IPS-18c (cell line): ENCODE measurements at regions not wholly inside any gene's neighbourhood (a gene's known extent, or its start where the extent isn't known, plus 50 kb on each side); places are given as distances from the start of the nearest gene placed in this dataset.
"Not testable (repeated sequence)": the region's sequence is repeated elsewhere in the genome, so short reads cannot be mapped to it uniquely, and the experiment has no call there.

Experiments
- H3K4me3 ChIP-seq: 2 replicates; pipeline ENCODE4 v1.7.0; 2013; ENCODE audit warnings: low read depth, mild to moderate bottlenecking, low read length, moderate library complexity; ENCODE audit not compliant: insufficient read depth
- H3K9me3 ChIP-seq: one replicate; pipeline ENCODE4 v1.6.1; 2013; ENCODE audit warnings: mild to moderate bottlenecking, low read length, moderate library complexity; ENCODE audit not compliant: control insufficient read depth, insufficient read depth

GRCh38 chr9:90489066-90489465, 153.6 kb downstream of the DIRAS2 start:
- no peaks in the 10 kb centered on the region for H3K9me3 ChIP-seq
- no peak overlapping the region for H3K4me3 ChIP-seq

GRCh38 chr9:90499761-90500160, 142.9 kb downstream of the DIRAS2 start:
- Histone ChIP-seq H3K9me3 (no peaks in the 10 kb centered on the region), H3K4me3 (no peak overlapping the region)

DNA sequence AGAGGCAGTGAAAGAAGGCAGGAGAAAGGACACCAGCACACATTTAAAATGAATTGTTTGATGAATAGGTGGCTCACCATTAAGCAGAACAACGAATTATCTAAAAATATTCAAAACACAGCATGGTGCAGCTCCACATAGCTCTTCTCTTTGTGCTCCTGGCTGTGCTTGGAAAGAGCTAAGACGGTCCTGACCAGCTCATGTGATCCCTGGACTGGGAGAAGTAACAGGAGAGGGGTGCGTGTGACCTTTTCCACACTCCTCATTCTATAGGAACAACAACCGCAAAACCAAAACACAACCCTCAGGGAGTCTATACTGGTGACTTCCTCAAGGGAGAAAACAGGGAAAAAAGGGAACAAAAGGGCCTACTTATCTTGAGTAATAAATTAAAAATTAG, 140.5 kb downstream of the DIRAS2 start:
- Histone ChIP-seq H3K9me3 (no peaks in the 10 kb centered on the region), H3K4me3 (no peak overlapping the region)

GRCh38 chr9:90504486-90504885, 138.1 kb downstream of the DIRAS2 start:
- Histone ChIP-seq H3K9me3 (no peaks in the 10 kb centered on the region), H3K4me3 (no peak overlapping the region)

GRCh38 chr9:90505695-90506094, 136.9 kb downstream of the DIRAS2 start:
- H3K4me3 ChIP-seq = no peak overlapping the region

GRCh38 chr9:90506402-90506801, 136.2 kb downstream of the DIRAS2 start:
- H3K4me3 ChIP-seq, H3K9me3 ChIP-seq: not testable (repeated sequence)

More at GRCh38 chr9:90505695-90506094, 136.9 kb downstream of the DIRAS2 start:
- H3K9me3 ChIP-seq = no peaks in the 10 kb centered on the region

- H3K9me3 ChIP-seq = no peaks in the 10 kb centered on the region
These were observed 135.0 kb downstream of the DIRAS2 start for GRCh38 chr9:90507621-90508020.

DNA sequence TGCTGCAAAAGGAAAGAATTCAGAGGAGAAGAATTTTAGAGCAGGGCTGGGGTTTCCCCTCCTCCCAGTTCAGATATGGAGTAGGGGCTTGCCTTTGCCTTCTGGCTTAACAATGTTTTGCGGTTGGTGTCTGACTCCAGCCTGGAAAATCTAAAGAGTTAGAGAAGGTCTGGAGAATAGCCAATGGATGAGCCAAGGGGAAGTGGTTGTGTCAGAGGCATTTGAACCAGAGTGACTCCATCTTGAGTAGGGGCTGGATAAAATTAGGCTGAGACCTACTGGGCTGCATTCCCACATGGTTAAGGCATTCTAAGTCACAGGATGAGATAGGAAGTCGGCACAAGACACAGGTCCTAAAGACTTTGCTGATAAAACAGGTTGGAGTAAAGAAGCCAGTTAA, 133.7 kb downstream of the DIRAS2 start:
- H3K4me3 ChIP-seq = no peak overlapping the region
- H3K9me3 ChIP-seq = no peaks in the 10 kb centered on the region

More at GRCh38 chr9:90507621-90508020, 135.0 kb downstream of the DIRAS2 start:
- no peak overlapping the region for H3K4me3 ChIP-seq

DNA sequence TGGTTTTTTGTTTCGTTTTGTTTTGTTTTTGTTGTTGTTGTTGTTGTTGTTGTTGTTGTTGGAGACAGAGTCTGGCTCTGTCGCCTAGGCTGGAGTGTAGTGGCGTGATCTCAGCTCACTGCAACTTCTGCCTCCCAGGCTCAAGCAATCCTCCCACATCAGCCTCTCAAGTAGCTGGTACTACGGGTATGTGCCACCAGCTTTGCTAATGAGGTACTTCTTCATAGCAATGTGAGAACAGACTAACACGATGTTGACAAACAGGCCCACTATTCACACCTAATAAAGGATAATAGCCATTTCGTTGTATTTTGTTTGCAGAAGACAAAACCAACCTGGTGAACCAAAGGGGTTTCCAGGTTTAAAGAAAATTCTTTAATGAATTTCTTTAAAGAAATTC, 130.9 kb downstream of the DIRAS2 start:
- Histone ChIP-seq H3K4me3 (no peak overlapping the region), H3K9me3 (no peaks in the 10 kb centered on the region)

DNA sequence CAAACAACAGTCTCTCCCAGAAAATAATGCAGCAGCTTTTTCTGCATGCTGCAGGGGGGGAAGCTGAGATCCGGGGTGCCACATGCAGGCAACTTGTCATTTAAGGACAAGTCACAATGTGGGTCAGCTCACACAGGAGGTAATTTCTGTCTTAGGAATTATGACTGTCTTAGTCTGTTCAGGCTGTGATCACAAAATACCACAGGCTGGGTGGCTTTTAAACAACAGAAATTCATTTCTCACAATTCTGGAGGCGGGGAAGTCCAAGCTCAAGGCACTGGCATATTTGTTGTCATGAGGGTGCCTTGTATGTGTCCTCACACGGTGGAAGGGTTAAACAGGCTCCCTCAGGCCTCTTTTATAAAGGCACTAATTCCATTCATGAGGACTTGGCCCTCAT, 127.7 kb downstream of the DIRAS2 start:
- Histone ChIP-seq H3K9me3 (no peaks in the 10 kb centered on the region), H3K4me3 (no peak overlapping the region)

DNA sequence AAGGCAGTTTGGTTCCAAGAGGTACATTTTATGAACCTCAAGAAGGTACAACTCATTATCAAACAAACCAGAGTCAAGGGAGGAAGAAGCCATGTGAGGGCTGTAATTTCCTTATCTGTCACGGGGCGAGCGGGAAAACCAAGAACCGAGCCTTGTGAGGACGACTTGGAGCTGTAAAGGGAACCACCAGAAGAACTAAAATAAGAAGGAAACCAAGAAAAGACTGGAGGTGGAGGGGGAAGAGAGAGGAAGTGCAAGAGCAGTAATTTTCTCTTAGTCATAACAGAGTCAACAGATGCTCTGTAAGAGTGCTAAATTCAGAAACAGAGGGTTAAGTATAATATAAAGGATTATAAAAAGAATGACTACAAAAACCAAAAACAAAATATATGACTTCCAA, 127.1 kb downstream of the DIRAS2 start:
- H3K9me3 ChIP-seq = no peaks in the 10 kb centered on the region
- no peak overlapping the region for H3K4me3 ChIP-seq

- Histone ChIP-seq H3K9me3 (no peaks in the 10 kb centered on the region), H3K4me3 (no peak overlapping the region)
These were observed 125.5 kb downstream of the DIRAS2 start for GRCh38 chr9:90517103-90517502.

GRCh38 chr9:90521811-90522570, 120.6 kb downstream of the DIRAS2 start:
- Histone ChIP-seq H3K9me3 (peaks cover 4% of the 10 kb centered on the region), H3K4me3 (no peak overlapping the region)

GRCh38 chr9:90523958-90524357, 118.7 kb downstream of the DIRAS2 start:
- H3K9me3 ChIP-seq = peaks cover 4% of the 10 kb centered on the region
- H3K4me3 ChIP-seq = no peak overlapping the region

DNA sequence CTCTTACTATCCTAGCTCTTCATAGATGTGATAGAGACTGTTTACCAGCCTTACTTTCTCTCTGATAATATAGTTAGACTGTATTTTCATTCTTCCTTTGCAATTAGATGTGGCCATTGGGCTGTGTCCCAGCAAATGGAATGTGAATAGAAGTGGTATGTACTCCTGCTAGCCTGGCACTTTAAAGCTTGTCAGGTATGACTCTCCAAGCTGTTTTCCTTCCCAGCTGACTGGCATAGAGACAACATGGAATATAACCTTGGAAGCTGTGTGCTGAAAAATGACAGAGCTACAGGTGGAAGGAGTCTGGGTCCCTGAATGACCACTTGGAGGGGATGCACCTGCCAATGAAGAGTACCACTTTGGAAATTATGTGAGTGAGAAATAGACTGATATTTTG, 116.2 kb downstream of the DIRAS2 start:
- Histone ChIP-seq H3K9me3 (peaks cover 4% of the 10 kb centered on the region), H3K4me3 (no peak overlapping the region)

- H3K4me3 ChIP-seq = not testable (repeated sequence)
These were observed 106.5 kb downstream of the DIRAS2 start for GRCh38 chr9:90536094-90536493.

GRCh38 chr9:90538566-90538965, 104.1 kb downstream of the DIRAS2 start:
- no peaks in the 10 kb centered on the region for H3K9me3 ChIP-seq
- no peak overlapping the region for H3K4me3 ChIP-seq

More at GRCh38 chr9:90536094-90536493, 106.5 kb downstream of the DIRAS2 start:
- H3K9me3 ChIP-seq = not testable (repeated sequence)

GRCh38 chr9:90539286-90539685, 103.3 kb downstream of the DIRAS2 start:
- Histone ChIP-seq H3K4me3 (no peak overlapping the region), H3K9me3 (no peaks in the 10 kb centered on the region)

DNA sequence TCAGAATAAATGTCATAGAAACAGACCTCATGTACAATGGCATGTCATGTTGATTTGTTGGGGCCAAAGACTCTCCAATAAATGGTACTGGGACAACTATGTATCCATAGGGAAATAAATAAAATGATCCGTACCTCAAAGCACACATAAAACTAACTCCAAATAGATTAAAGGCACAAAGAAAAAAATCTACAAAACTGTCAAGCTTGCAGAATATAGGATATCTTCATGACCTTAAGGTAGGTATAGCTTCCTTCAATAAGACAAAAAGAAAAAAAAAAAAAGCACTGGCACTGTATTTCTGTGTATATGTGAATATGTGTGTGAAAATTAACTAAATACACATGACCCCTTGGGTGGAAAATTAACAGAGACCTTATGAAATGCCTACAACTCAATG, 101.9 kb downstream of the DIRAS2 start:
- no peak overlapping the region for H3K4me3 ChIP-seq
- no peaks in the 10 kb centered on the region for H3K9me3 ChIP-seq
